ENCODE measurements at regions not wholly inside any gene's neighbourhood (a gene's known extent, or its start where the extent isn't known, plus 50 kb on each side); places are given as distances from the start of the nearest gene placed in this dataset.

DNA sequence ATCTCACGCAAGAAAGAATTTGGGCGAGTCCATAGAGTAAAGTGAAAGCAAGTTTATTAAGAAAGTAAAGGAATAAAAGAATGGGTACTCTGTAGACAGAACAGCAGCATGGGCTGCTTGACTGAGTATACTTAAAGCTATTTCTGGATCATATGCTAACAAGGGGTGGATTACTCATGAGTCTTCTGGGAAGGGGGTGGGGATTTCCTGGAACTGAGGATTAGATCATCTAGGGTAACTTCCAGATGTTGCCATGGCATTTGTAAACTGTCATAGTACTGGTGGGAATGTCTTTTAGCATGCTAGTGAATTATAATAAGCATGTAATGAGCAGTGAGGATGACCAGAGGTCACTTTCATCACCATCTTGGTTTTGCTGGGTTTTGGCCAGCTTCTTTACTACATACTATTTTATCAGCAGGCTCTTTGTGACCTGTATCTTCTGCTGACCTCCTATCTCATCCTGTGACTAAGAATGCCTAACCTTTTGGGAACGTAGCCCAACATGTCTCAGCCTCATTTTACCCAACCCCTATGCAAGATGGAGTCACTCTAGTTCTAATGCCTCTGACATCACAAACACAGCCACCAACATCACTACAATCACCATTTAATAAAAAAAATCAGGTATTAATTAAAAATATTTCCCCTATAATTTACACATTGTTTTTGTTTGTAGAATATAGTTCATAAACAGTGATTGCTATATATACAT, 890.7 kb upstream of the EPHA6 start:
- peak; percentile 57 for DNase-seq (ENCODE audit: low read depth)

DNA sequence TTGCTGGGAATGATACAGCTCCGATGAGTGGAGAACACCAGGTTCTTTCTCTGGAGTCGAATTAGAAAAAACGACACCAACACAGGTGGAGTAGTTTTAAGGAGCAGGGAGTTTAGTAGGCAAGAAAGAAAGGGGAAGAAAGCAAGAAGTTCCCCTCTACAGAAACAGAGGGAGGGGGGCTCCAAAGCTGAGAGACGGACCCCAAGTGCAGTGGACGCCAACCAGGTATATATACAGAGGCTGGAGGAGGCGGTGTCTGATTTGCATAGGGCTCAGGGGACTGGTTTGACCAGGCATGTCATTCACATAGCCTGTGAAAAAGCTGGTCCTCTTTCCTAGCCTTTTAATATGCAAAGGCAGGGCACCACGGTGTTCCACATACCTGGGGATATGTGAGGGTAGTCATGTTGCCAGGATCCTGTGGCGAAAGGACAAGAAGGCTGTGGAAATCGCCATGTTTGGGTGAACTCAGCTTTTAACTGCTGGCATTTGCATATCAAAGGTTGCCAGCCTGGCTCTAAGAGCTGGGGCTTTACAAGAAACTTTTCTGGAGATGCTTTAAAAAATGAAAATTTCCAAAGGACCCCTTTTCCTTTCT, 887.4 kb upstream of the EPHA6 start:
- DNase-seq (ENCODE audit: low read depth) = no peak

DNA sequence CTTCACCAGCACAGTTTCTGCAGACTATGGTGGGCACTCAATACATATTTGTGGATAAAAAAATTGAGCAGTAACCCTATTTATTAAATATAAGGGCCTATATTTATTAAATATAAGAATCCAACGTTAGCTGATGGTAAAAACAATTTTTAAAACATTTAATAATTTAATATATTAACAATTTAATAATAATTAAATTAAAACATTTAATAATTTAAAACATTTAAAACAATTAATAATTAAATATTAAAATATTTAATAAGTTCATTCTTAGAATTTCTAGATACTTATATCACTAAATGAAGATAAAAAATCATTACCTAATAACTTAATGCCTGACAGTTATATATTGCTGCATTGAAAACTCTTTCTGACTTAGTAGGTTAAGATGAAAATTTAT, 880.2 kb upstream of the EPHA6 start:
- DNase-seq (ENCODE audit: low read depth) = no peak

DNA sequence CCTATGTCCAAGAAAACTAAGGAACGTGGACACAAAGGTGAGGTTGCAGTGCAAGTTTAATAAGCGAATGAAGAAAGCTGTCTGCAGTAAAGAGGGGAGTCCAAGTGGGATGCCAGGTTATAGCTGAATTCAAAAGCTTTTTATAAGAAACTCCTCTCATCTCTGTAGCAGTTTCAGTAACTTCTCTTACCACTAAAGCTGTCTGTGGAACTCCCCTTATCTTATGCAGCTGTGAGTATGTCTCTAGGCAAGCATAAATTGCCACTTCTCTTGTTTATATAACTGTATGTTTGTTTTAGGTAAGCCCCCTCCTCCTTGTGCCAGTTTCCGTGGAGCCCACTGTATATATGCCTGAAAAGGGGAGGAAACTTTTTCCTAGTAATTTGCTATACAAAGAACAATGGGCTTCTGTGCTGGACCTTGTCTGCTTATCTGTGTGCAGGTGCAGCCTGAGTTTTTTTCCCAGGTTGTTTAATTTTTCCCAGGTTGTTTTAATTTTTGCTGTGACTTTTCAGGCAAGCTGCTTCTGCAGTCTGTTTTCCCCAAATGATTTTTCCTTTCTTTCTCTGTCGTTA, 875.1 kb upstream of the EPHA6 start:
- no peak for DNase-seq (ENCODE audit: low read depth)

DNA sequence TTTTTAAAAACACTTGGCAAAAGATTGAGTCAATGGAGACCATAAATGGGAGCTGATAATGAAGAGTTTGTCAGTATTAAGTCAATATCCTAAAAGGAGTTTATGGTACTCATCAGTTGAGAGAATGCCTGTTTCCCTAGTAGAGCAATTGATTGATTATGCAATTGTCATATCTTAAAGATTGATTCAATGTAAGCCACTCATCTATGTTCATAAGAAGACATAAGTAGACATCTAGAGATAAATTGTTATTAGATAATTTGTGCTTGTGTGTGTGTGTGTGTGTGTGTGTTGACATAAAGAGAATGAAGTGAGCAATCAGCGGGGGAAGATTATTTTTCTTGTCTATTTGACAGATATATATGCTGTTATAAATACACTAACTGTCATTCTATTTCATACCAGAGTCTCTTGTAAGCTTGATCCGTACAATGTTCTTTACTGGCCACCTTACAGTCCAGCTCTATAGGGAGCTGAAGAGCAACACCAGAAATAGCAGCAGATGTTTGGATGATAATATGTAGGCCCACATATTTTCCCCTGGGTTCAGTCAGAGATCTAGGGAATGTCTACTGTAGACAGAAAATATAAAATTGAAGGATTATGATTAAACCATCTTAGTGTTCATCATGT, 848.6 kb upstream of the EPHA6 start:
- DNase-seq (ENCODE audit: low read depth) = no peak

DNA sequence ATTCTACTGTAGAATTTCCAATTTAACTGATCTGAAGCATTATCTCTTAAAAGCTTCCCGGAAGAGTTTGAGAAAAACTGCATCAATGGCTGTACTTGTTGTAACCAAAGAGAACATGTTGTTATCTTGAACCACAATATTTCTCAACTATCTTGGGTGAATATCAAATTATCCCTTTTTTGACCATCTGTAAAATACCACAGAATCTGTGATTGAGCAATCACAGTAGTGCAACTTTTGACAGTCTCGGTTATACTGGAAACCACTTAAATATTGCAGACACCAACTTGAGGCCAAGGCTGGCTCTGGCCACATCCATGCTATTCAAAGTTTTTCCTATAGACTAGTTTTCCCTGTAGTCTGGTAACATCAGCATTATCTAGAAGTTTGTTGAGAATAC, 842.8 kb upstream of the EPHA6 start:
- no peak for DNase-seq (ENCODE audit: low read depth)

DNA sequence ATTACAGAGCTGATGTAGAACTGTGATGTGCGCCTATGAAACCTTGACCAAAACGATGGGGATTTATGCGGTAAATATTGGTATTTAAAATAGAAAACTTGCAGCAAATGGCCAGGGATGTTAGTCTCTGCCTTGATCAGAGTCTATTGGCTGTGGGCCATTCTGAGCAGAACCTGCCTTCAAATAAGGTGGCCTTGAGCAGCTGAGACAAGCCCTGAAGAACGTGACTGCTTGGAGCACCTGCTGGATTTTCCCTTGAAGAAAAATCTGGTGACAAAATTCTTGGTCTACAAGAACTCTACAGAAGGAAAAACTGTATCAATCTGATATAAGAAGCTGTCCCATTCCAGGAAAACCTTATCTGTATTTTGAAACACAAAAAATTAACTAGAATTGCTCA, 820.1 kb upstream of the EPHA6 start:
- no peak for DNase-seq (ENCODE audit: low read depth)

DNA sequence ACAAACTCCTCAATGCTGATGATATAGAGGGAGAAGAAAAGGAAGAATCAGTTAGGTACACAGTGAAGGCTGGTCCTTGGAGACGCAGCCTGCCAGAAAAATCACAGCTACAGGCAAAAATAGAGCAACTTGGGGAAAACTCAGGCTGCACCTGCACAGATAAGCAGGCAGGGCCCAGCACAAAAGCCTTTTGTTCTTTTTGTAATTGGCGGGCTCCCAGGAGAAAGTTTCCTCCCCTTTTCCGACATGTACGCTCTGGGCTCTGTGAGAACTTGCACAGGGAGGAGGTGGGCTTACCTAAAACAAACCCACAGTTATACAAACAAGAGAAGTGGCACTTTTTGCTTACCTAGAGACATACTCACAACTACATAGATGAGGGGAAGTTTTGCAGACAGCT, 813.4 kb upstream of the EPHA6 start:
- no peak for DNase-seq (ENCODE audit: low read depth)

DNA sequence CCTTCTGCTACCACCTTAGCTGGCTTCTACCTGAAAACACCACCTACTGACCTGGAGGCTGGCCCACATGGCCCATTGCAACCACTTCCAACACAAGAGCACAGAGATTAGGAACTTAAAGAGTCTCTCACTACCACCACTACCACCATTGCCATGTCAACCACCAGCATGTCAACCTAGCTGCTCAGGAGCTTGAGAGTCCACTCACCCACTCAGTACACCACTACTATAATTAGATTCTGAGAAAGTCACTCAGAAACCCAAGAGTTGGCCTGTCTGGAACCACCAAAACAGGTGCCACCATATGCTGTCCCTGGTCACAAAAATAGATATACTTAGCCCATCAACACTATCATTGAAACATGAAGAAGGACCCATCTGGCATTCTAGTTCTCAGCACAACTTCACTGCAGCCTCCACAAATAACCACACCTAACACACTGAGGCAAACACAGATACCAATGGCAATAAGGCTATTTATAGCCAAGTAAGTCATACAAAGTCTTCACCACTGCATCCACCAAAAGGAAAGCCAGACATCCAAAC, 806.7 kb upstream of the EPHA6 start:
- no peak for DNase-seq (ENCODE audit: low read depth)

DNA sequence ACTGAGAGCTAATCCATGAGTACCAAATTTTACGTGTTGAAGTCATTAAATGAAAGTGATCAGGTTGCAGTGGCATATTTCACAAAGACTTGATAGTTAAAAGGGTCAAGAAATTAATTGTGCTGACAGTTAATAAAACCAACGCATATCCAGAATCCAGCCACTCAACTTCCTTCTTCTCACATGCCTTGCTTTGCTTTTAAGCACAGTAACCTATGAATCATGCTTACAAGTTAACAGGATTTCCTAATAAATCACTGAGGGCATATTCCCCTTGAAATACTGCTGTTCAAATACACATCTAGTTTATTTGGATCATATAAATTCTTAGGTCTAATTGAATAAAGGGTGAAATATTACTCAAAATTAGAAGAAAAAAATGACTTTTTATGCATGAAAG, 801.5 kb upstream of the EPHA6 start:
- DNase-seq (ENCODE audit: low read depth) = no peak

DNA sequence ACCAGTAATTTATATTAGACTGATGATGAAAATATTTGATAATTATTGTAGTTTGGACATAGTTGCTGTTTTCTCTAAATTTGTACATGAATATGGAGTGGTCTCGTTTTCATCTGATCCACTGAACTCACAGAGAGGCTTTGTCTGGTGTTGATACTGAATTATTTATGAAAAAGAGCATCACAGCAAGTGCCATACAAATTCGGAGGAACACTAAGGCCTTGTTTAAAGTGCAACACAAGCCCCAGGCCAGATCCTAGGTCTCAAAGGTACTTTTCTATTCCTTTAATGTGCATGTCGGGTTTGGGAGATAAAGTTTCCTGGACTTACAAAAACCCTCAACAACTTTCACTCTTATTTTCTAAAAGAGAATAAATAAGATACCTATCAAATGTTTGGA, 796.8 kb upstream of the EPHA6 start:
- DNase-seq (ENCODE audit: low read depth) = no peak

DNA sequence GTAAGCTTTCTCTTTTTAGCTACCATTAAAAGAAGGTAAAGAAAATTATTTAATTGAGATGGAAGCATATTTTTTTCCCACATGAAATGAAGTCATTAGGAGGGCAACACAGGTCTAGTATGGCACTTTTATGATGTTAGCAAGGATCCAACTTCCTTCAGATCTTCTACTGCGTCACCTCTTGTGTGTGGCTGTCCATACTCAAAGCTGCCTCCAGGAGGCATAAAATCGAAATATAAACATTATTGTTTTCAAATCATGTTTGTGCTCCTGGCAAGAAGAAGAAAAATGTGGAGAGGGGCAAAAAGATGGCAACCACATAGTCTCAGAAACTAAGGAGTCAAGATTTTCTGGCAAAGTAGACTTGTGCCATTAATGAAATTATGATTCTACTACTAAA, 791.7 kb upstream of the EPHA6 start:
- no peak for DNase-seq (ENCODE audit: low read depth)

DNA sequence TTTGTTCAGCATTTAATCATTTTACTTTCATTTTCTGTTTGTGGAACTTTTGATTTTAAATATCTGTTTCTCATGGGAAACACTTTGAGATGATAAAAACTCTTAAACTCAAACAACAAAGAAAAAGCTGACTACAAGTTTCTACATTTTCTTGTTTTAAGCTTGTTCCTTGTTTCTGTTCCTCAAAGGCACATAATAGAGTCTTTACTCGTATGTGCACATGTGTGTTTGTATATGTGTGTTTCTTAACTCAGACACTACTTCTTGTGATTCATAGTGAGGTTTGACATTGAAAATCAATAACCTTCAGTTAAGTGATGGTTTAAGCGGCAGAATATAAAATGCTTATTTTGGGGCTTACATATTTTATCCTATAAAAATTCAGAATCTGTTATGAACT, 786.7 kb upstream of the EPHA6 start:
- no peak for DNase-seq (ENCODE audit: low read depth)

DNA sequence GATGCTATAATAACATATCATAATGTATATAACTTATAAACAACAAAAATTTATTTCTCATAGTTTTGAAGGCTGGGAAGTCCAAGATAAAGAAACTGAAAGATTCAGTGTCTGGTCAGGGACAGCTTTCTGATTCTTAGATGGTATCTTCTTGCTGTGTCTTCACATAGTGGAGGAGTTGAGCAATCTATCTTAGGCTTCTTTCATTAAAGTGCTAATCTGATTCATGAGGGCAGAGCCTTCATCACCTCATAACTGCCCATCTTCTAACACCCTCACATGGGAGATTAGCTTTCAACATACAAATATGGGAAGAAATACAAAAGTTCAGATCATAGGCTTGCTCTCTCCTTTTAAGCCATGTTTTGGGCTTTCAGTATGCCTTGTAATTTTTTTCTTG, 774.8 kb upstream of the EPHA6 start:
- DNase-seq (ENCODE audit: low read depth) = no peak

DNA sequence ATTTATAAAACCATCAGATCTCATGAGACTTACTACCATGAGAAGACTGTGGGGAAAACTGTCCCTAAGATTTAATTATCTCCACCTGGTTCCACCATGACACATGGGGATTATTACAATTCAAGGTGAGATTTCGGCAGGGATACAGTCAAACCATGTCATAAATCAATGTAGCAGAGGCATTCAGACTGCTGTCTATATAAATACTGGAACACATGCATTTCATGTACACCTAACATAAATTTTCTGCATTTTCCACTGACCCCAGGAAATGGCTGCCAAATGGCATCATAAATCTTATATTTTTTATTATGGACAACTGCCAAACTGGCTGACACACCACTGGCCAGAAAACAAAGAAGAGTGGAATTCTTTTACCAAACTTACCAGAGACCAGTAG, 755.1 kb upstream of the EPHA6 start:
- no peak for DNase-seq (ENCODE audit: low read depth)

DNA sequence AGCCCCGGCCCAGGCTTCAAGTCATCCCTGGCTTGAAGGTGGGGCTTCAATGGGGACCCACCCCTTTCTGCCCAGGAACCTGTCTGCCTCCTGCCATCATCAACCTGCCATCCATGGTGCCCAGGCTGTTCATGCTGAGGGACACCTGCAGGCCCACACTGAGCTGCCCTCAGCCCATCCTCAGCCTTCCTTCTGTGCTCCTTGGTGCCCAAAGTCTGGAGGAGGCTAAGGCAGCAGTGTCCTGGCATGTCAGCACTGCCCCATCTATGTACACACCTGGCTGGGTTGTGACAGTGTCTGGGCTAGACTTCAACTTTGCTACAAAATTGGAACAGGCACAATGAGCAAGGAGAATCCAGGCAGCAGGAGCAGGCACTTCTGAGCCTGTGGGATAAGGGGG, 745.3 kb upstream of the EPHA6 start:
- no peak for DNase-seq (ENCODE audit: low read depth)

DNA sequence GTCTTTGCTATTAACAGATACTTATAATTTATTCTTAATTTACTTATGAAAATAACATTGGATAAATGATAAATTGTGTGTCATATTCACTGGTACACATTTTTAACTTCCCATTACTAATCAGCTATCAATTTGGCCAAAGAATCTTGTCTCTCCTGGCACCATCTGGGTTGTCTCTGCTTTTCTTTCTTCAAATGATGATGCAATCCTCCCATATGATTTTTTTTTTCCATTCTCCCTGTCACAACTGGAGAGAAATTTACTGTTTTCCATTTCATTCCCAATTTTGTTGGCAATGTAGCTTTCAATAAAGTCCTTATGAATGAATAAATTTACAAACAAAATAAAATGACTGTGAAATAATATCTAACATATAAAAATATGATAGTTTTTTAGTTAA, 743.7 kb upstream of the EPHA6 start:
- no peak for DNase-seq (ENCODE audit: low read depth)

DNA sequence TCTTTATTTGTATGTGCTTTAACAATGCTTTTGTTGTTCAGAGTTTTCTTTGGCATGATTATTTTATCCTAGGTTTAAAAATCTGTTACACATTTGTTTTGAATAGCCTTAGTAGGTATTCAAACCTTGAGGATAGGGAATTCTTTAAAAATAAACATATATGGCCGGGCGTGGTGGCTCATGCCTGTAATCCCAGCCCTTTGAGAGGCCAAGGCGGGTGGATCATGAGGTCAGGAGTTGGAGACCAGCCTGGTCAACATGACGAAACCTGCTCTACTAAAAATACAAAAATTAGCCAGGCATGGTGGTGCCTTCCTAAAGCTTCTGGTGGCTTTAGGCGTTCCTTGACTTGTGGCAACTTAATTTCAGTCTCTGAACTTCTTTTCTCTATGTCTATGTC, 743.3 kb upstream of the EPHA6 start:
- DNase-seq (ENCODE audit: low read depth) = no peak

DNA sequence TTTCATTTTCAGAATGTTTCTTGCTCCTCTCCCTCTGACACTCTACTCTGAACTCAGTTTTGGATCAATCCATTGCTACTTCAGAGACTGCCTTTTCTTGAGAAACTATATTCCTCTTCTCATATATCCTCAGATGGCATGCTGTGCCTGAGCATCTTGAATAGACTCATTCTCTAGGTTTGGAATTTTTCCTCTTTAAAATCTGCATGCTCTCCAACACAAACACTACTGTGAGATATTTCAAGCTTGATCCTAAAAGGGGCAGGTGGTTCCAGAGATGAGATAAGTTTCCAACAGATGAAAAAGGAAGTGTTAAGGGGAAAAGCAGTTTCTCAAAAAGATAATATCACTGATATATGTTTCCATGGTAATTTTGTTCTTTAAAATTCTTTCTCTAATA, 742.2 kb upstream of the EPHA6 start:
- no peak for DNase-seq (ENCODE audit: low read depth)

DNA sequence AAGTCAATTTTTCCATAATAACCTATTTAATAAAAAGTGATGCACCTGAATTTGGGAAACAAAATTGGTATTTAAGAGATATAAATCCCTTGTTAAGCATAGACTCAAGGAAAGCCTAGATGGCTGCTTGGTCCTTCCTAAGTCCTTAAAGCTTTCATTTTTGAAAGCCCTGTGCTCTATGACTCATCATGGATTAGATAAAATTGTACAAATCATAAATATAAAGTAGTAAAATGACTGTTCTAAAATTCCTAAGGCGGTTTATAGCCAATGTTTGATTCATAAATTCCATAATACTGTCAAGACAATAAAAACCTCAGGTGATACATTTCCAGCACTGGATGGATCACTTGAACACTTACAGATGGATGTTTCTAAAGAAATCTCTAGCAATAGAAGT, 730.8 kb upstream of the EPHA6 start:
- no peak for DNase-seq (ENCODE audit: low read depth)

DNA sequence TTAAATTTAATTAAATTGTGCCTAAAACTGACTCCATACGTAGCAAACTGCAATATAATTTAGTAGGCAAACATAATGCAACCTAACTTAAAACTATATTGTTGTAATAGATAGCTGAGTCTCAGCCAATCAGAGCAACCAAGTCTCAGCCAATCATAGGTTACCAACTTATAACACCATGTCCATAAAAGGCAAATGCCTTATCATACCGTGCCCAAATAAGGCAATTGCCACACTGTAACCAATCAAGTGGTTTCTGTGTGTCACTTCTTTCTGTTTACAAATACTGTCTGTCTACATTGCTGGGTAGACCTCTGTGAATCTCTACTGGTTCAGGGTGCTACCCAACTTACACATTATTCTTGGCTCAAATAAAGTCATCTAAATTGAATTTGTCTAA, 728.4 kb upstream of the EPHA6 start:
- DNase-seq (ENCODE audit: low read depth) = no peak

DNA sequence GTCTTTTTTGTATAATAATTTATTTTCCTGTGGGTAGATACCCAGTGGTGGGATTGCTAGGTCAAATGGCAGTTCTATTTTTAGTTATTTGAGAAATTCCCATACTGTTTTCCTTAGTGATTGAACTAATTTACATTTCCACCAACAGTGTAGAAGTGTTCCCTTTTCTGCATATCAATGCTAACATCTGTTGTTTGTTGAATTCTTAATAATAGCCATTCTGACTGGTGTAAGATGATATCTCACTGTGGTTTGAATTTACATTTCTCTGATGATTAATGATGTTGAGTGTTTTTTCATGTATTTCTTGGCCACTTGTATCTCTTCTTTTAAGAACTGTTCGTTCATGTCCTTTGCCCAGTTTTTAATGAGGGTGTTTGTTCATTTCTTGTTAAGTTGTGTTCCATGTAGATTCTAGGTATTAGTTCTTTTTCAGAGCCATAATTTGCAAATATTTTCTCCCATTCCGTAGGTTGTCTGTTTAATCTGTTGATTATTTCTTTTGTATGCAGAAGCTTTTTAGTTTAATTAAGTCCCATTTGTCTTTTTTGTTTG, 713.3 kb upstream of the EPHA6 start:
- DNase-seq (ENCODE audit: low read depth) = no peak

DNA sequence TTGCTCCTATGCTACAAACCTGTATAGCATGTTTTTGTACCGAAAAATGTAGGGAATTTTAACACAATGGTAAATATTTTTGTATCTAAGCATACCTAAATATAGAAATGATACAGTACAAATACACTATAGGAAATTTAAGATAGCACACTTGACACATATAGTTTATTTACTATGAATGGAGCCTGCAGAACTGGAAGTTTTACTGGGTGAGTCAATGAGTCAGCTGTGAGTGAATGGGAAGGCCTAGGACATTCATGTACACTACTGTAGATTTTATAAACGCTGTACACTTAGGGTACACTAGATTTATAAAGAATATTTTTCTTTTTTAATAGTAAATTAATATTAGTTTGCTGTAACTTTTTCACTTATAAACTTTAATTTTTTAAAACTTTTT, 707.7 kb upstream of the EPHA6 start:
- DNase-seq (ENCODE audit: low read depth) = no peak
